H9 (cell line): ENCODE measurements at regions not wholly inside any gene's neighbourhood (a gene's known extent, or its start where the extent isn't known, plus 50 kb on each side); places are given as distances from the start of the nearest gene placed in this dataset.

ENCODE experiments used
- DNase-seq: peaks from one replicate; pipeline ENCODE4 v3.0.0-alpha.2; 2017
- H2AFZ ChIP-seq: one replicate; pipeline ENCODE4 v1.6.1; 2013; ENCODE audit warnings: mild to moderate bottlenecking, low read length, control low read depth, moderate library complexity
- H2AK5ac ChIP-seq: 2 replicates; pipeline ENCODE4 v1.6.1; 2013; ENCODE audit warnings: low read length, control low read depth, mixed read lengths; ENCODE audit not compliant: insufficient read length
- H2BK120ac ChIP-seq: one replicate; pipeline ENCODE4 v1.6.1; 2013; ENCODE audit warnings: low read depth, mild to moderate bottlenecking, low read length, control low read depth, inconsistent platforms; ENCODE audit not compliant: poor library complexity, severe bottlenecking
- H2BK12ac ChIP-seq: 2 replicates; pipeline ENCODE4 v1.6.1; 2013; ENCODE audit warnings: low read length, control low read depth, mixed read lengths, low read depth; ENCODE audit not compliant: insufficient read length
- H2BK15ac ChIP-seq: 2 replicates; pipeline ENCODE4 v1.6.1; 2013; ENCODE audit warnings: low read depth, low read length, control low read depth
- H2BK20ac ChIP-seq: one replicate; pipeline ENCODE4 v1.6.1; 2013; ENCODE audit warnings: low read depth, mild to moderate bottlenecking, low read length, control low read depth, inconsistent platforms; ENCODE audit not compliant: poor library complexity, severe bottlenecking
- H2BK5ac ChIP-seq: 2 replicates; pipeline ENCODE4 v1.6.1; 2013; ENCODE audit warnings: low read length, control low read depth, mixed read lengths; ENCODE audit not compliant: insufficient read length
- H3K14ac ChIP-seq: 2 replicates; pipeline ENCODE4 v1.6.1; 2013; ENCODE audit warnings: low read length, control low read depth; ENCODE audit not compliant: insufficient read depth
- H3K18ac ChIP-seq: 2 replicates; pipeline ENCODE4 v1.6.1; 2013; ENCODE audit warnings: low read depth, mild to moderate bottlenecking, mixed read lengths, low read length, control low read depth; ENCODE audit not compliant: insufficient read length
- H3K23ac ChIP-seq: 2 replicates; pipeline ENCODE4 v1.6.1; 2013; ENCODE audit warnings: low read length, control low read depth, mixed read lengths, low read depth; ENCODE audit not compliant: insufficient read length
- H3K23me2 ChIP-seq: 2 replicates; pipeline ENCODE4 v1.6.1; 2013; ENCODE audit warnings: low read depth, mild to moderate bottlenecking, mixed read lengths, low read length, control low read depth; ENCODE audit not compliant: insufficient read length, poor library complexity, severe bottlenecking
- H3K27ac ChIP-seq: 2 replicates; pipeline ENCODE4 v1.5.1; 2013; ENCODE audit warnings: low read length, control low read depth, mixed read lengths, low read depth; ENCODE audit not compliant: insufficient read length
- H3K27me3 ChIP-seq: 2 replicates; pipeline ENCODE4 v1.6.1; 2013; ENCODE audit warnings: low read length, control low read depth, inconsistent platforms; ENCODE audit not compliant: insufficient read depth
- H3K4ac ChIP-seq: 2 replicates; pipeline ENCODE4 v1.6.1; 2013; ENCODE audit warnings: low read depth, mild to moderate bottlenecking, control low read depth, inconsistent platforms, low read length, moderate library complexity
- H3K4me1 ChIP-seq: 2 replicates; pipeline ENCODE4 v1.6.1; 2013; ENCODE audit warnings: low read length, control low read depth, inconsistent platforms; ENCODE audit not compliant: insufficient read depth
- H3K4me2 ChIP-seq: 2 replicates; pipeline ENCODE4 v1.6.1; 2013; ENCODE audit warnings: low read length, control low read depth, mixed read lengths; ENCODE audit not compliant: insufficient read length, insufficient read depth
- H3K56ac ChIP-seq: 2 replicates; pipeline ENCODE4 v1.6.1; 2013; ENCODE audit warnings: low read depth, mild to moderate bottlenecking, mixed read lengths, low read length, control low read depth; ENCODE audit not compliant: insufficient read length
- H3K79me1 ChIP-seq: 2 replicates; pipeline ENCODE4 v1.6.1; 2013; ENCODE audit warnings: low read depth, mild to moderate bottlenecking, moderate library complexity, low read length, control low read depth, inconsistent platforms; ENCODE audit not compliant: insufficient read depth, poor library complexity, severe bottlenecking
- H3K79me2 ChIP-seq: 2 replicates; pipeline ENCODE4 v1.6.1; 2013; ENCODE audit warnings: low read length, control low read depth, inconsistent platforms; ENCODE audit not compliant: insufficient read depth
- H3K9ac ChIP-seq: 2 replicates; pipeline ENCODE4 v1.6.1; 2013; ENCODE audit warnings: low read length, control low read depth, mixed read lengths; ENCODE audit not compliant: insufficient read length; ENCODE audit errors: extremely low read depth
- H3K9me3 ChIP-seq: one replicate; pipeline ENCODE4 v1.6.1; 2013; ENCODE audit warnings: low read depth, low read length, inconsistent platforms; ENCODE audit not compliant: control insufficient read depth
- H3T11ph ChIP-seq: one replicate; pipeline ENCODE4 v1.6.1; 2013; ENCODE audit warnings: mild to moderate bottlenecking, low read length, control low read depth, inconsistent platforms
- H4K20me1 ChIP-seq: one replicate; pipeline ENCODE4 v1.6.1; 2013; ENCODE audit not compliant: control insufficient read depth, insufficient read length, insufficient read depth
- H4K5ac ChIP-seq: 2 replicates; pipeline ENCODE4 v1.6.1; 2013; ENCODE audit warnings: low read depth, mild to moderate bottlenecking, mixed read lengths, low read length, control low read depth; ENCODE audit not compliant: insufficient read length
- H4K8ac ChIP-seq: replicated peaks from 2 replicates; pipeline ENCODE4 v1.6.1; 2013; ENCODE audit warnings: low read length, control low read depth, mixed read lengths, low read depth; ENCODE audit not compliant: insufficient read length
- H4K91ac ChIP-seq: 2 replicates; pipeline ENCODE4 v1.6.1; 2013; ENCODE audit warnings: low read depth, mild to moderate bottlenecking, moderate library complexity, mixed read lengths, low read length, control low read depth; ENCODE audit not compliant: insufficient read length
- H3K27ac Mint-ChIP-seq, 3 experiments: 2 replicates in 2 of 3; 3 replicates in 1 of 3; pipeline ENCODE4 v1.8.0; 2020 to 2021; ENCODE audit warnings: mixed read lengths in 3 of 3, mild to moderate bottlenecking in 1 of 3, moderate library complexity in 1 of 3
- H3K27me3 Mint-ChIP-seq: 2 replicates; pipeline ENCODE4 v1.8.0; 2021; ENCODE audit warnings: low read depth, mild to moderate bottlenecking, moderate library complexity, mixed read lengths
- H3K36me3 Mint-ChIP-seq, 3 experiments: 2 replicates in 2 of 3; 3 replicates in 1 of 3; pipeline ENCODE4 v1.8.0; 2020 to 2021; ENCODE audit warnings: low read depth in 3 of 3, mixed read lengths in 3 of 3; ENCODE audit not compliant: insufficient read depth in 1 of 3
- H3K4me1 Mint-ChIP-seq, 2 experiments: 2 replicates each; pipeline ENCODE4 v1.8.0; 2020; ENCODE audit warnings: mixed read lengths in 2 of 2
- H3K4me3 Mint-ChIP-seq, 2 experiments: 2 replicates in 1 of 2; 3 replicates in 1 of 2; pipeline ENCODE4 v1.8.0; 2020 to 2021; ENCODE audit warnings: mild to moderate bottlenecking in 2 of 2, mixed read lengths in 2 of 2, moderate library complexity in 1 of 2
- H3K9me3 Mint-ChIP-seq, 2 experiments: 2 replicates in 1 of 2; 3 replicates in 1 of 2; pipeline ENCODE4 v1.8.0; 2020; ENCODE audit warnings: mild to moderate bottlenecking in 2 of 2, mixed read lengths in 2 of 2, moderate library complexity in 1 of 2
- CTCF ChIP-seq: fragments of 200-600 bp; sonication (generic); conservative IDR thresholded peaks from 3 replicates; pipeline ENCODE4 v1.8.0; 2021; ENCODE audit warnings: antibody characterized with exemption, mild to moderate bottlenecking
- WGBS: extraction: QIAGEN DNeasy Blood & Tissue Kit; methylation state at CpG from one replicate; pipeline ENCODE4 v1.1.7; 2013; ENCODE audit warnings: missing lambda C conversion rate, low lambda C conversion rate, mixed read lengths; ENCODE audit not compliant: insufficient read length; ENCODE audit errors: extremely low coverage; 5-methylcytosine and 5-hydroxymethylcytosine counted together

- no peak overlapping the region for H3K9ac ChIP-seq
- H4K91ac ChIP-seq = no peak overlapping the region
- no CpG with 5 or more reads among the region's 6 CpGs for WGBS
- no peak overlapping the region for H4K8ac ChIP-seq
- no peak overlapping the region for H3T11ph ChIP-seq
- H4K20me1 ChIP-seq = no peaks in the 10 kb centered on the region
- H3K4me1 ChIP-seq = no peaks in the 10 kb centered on the region
- no peaks in the 10 kb centered on the region for H3K9me3 ChIP-seq
- Mint-ChIP-seq H3K27me3 (no peaks in the 10 kb centered on the region), H3K36me3 (no peaks in the 10 kb centered on the region), H3K27ac (no peak overlapping the region), H3K4me1 (no peaks in the 10 kb centered on the region), H3K4me3 (no peak overlapping the region), H3K9me3 (no peaks in the 10 kb centered on the region)
- no peak overlapping the region for H2BK15ac ChIP-seq
- H3K27ac ChIP-seq = no peak overlapping the region
- no peaks in the 10 kb centered on the region for H3K27me3 ChIP-seq
- no peaks in the 10 kb centered on the region for H3K79me1 ChIP-seq
- H3K23me2 ChIP-seq = no peaks in the 10 kb centered on the region
- no peak overlapping the region for H2BK12ac ChIP-seq
- H3K56ac ChIP-seq = no peak overlapping the region
- H2BK120ac ChIP-seq = no peak overlapping the region
- no peak overlapping the region for H2BK20ac ChIP-seq
- H3K23ac ChIP-seq = no peak overlapping the region
- H2AFZ ChIP-seq = no peak overlapping the region
- H2AK5ac ChIP-seq = no peak overlapping the region
- no peak overlapping the region for H3K4ac ChIP-seq
- H3K79me2 ChIP-seq = no peaks in the 10 kb centered on the region
- H2BK5ac ChIP-seq = no peak overlapping the region
- no peak for DNase-seq
- no peak overlapping the region for H3K18ac ChIP-seq
- no peak for TF ChIP-seq CTCF
- no peak overlapping the region for H4K5ac ChIP-seq
- H3K4me2 ChIP-seq = no peak overlapping the region
- H3K14ac ChIP-seq = no peak overlapping the region
These were observed 154.5 kb downstream of the SEC23A start for GRCh38 chr14:38948576-38948975.
